RWPE1 (cell line): ENCODE measurements at regions not wholly inside any gene's neighbourhood (a gene's known extent, or its start where the extent isn't known, plus 50 kb on each side); places are given as distances from the start of the nearest gene placed in this dataset.
"Not testable (repeated sequence)": the region's sequence is repeated elsewhere in the genome, so short reads cannot be mapped to it uniquely, and the experiment has no call there.

Experiments used
- CTCF ChIA-PET: fragments of 350-600 bp; sonication (Branson Sonifier 250); formaldehyde crosslinking; extraction: SDS; loops from one replicate; lab custom pipeline; 2021; lab: Yijun Ruan, JAX
- POLR2A ChIA-PET: fragments of 400-600 bp; formaldehyde crosslinking; extraction: SDS; loops from one replicate; lab custom pipeline; 2020; ENCODE audit warnings: antibody characterized with exemption; ENCODE audit not compliant: low non-redundant PET; lab: Yijun Ruan, JAX
- DNase-seq: peaks from one replicate; pipeline ENCODE4 v3.0.0; 2012; ENCODE audit warnings: low spot score
- H3K27ac ChIP-seq: fragments of 450-650 bp; 2 replicates; pipeline ENCODE4 v1.5.1; 2017
- TF ChIP-seq, protein P1 (sequence below): fragments of 450-650 bp; conservative IDR thresholded peaks from 2 replicates; pipeline ENCODE4 v1.5.1; 2017; ENCODE audit warnings: low read depth, mild to moderate bottlenecking

GRCh38 chr1:73472810-73473209, 725.2 kb downstream of the LRRIQ3 start:
- TF ChIP-seq, protein P1, sequence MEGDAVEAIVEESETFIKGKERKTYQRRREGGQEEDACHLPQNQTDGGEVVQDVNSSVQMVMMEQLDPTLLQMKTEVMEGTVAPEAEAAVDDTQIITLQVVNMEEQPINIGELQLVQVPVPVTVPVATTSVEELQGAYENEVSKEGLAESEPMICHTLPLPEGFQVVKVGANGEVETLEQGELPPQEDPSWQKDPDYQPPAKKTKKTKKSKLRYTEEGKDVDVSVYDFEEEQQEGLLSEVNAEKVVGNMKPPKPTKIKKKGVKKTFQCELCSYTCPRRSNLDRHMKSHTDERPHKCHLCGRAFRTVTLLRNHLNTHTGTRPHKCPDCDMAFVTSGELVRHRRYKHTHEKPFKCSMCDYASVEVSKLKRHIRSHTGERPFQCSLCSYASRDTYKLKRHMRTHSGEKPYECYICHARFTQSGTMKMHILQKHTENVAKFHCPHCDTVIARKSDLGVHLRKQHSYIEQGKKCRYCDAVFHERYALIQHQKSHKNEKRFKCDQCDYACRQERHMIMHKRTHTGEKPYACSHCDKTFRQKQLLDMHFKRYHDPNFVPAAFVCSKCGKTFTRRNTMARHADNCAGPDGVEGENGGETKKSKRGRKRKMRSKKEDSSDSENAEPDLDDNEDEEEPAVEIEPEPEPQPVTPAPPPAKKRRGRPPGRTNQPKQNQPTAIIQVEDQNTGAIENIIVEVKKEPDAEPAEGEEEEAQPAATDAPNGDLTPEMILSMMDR: no peak
- ChIA-PET POLR2A (no interaction called here), CTCF (no interaction called here)

DNA sequence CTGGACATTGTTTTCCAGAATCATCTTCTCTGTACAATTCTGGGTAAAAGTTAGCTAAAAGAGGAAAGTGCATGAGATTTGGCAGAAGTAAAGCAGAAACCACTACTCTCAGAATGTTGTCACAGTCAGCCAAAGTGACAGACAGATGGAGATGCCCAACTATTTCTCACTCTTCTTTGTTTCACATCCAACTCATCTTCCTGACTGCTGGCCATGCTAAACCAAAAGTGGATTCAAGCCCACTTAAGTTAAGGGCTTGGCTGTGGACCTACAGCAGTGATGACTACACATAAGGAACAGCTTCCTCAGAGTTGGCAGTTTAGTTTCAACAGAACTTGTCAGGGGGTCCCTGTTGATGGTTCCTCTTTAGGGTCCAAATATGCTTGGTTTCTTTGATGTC, 730.2 kb downstream of the LRRIQ3 start:
- CTCF ChIA-PET: no interaction called here
- POLR2A ChIA-PET: no interaction called here

More at GRCh38 chr1:73472810-73473209, 725.2 kb downstream of the LRRIQ3 start:
- no peak overlapping the region for H3K27ac ChIP-seq
- no peak for DNase-seq

GRCh38 chr1:73463873-73464272, 734.1 kb downstream of the LRRIQ3 start:
- DNase-seq: no peak
- no peak overlapping the region for H3K27ac ChIP-seq
- ChIA-PET CTCF (no interaction called here), POLR2A (no interaction called here)
- TF ChIP-seq, protein P1: no peak

More for the DNA sequence above, 730.2 kb downstream of the LRRIQ3 start:
- DNase-seq: no peak
- TF ChIP-seq, protein P1: no peak
- H3K27ac ChIP-seq: no peak overlapping the region

DNA sequence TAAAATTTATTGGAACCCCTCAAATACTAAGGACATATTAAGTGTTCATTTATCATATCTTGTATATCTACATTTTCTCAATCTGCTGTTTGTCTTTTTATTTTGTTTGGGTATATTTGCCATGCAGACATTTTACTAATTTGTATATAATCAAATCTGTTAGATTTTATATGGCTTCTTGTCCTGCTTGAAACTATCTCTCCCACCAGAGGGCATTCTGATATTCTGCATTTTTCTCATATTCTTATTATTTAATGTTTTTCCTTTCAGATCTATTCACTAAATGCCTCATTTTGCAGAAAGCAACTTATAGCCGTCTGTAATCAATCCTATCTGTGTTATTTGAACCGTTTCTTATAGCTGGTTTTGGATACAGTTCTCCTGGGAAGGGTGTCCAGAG, 745.5 kb downstream of the LRRIQ3 start:
- DNase-seq: no peak
- no peak overlapping the region for H3K27ac ChIP-seq
- POLR2A ChIA-PET: no interaction called here
- CTCF ChIA-PET: no interaction called here
- TF ChIP-seq, protein P1: no peak

DNA sequence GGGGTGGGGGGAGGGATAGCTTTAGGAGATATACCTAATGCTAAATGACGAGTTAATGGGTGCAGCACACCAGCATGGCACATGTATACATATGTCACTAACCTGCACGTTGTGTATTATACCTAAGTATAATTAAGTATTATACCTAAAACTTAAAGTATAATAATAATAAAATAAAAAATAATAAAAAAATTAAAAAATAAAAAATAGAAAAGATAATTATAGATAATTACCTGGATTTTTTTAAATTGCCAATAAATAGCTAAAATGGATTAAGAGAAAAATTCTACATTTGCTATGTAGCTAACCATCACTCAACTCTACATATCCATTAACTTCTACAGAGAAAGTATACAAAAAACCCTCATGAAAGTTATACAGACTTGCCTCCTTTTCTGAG, 747.3 kb downstream of the LRRIQ3 start:
- POLR2A ChIA-PET, H3K27ac ChIP-seq, DNase-seq, CTCF ChIA-PET: not testable (repeated sequence)

- POLR2A ChIA-PET: no interaction called here
- TF ChIP-seq, protein P1: no peak
Observed at GRCh38 chr1:73411479-73411878, 786.5 kb downstream of the LRRIQ3 start.

GRCh38 chr1:73401666-73402065, 796.3 kb downstream of the LRRIQ3 start:
- no peak for DNase-seq
- TF ChIP-seq, protein P1: no peak
- CTCF ChIA-PET: no interaction called here
- POLR2A ChIA-PET: no interaction called here
- no peak overlapping the region for H3K27ac ChIP-seq

More at GRCh38 chr1:73411479-73411878, 786.5 kb downstream of the LRRIQ3 start:
- H3K27ac ChIP-seq: no peak overlapping the region
- DNase-seq: no peak
- CTCF ChIA-PET: no interaction called here
